HG02571 (cell line): ENCODE measurements at regions not wholly inside any gene's neighbourhood (a gene's known extent, or its start where the extent isn't known, plus 50 kb on each side); places are given as distances from the start of the nearest gene placed in this dataset.

Experiments
- ATAC-seq: cut with Tn5 transposase; IDR thresholded peaks from one replicate; pipeline ENCODE4 v1.9.1; 2021; ENCODE audit warnings: mild to moderate bottlenecking, moderate library complexity; ENCODE audit not compliant: unreplicated experiment

- no peak for ATAC-seq
These were observed 958.4 kb downstream of the TYW1 start for GRCh38 chr7:67955061-67955460.

GRCh38 chr7:67962863-67963262 lies 966.2 kb downstream of the TYW1 start:
- no peak for ATAC-seq

- ATAC-seq, result no peak
These were observed 979.9 kb downstream of the TYW1 start for GRCh38 chr7:67976490-67976889.

GRCh38 chr7:67983486-67983885 lies 986.9 kb downstream of the TYW1 start:
- ATAC-seq, result no peak

DNA sequence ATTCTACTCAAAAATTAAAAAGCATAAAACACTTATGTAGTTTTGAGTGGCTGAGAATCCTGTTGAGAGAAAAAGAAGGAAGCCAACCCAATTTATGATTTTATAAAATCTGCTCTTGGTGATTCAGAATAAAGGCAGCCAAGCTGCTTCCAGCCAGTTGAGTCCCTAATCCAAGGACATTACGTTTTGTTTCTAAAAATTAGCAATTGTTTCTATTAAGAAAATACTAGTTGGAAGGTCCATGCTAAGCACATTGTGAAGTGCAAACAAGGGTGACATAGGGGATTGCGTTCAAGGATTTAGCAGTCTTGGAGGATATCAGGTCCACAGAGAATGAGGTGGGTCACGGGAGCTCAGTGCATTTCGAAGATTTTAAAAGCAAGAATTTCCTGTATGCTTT lies 987.7 kb downstream of the TYW1 start:
- no peak for ATAC-seq

GRCh38 chr7:67989142-67989541 lies 992.5 kb downstream of the TYW1 start:
- ATAC-seq, result no peak

DNA sequence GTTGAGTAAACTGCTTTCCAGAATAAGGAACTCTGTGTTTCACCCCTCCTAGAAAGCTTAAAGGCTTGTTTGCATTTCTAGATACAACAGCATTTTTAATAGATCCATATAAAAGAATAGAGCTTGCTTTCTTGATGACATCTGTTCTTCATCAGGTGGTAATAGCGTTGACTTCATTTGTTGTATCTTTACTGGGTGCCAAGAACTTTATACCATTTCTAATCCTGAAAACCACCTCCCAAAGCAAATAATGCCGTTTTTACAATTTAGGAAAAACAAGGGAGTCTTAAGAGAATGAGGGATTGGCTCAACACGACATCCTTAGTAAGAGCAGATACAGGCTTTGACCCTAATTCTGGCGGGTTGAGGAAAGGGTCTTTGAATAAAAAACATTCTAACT lies 993.4 kb downstream of the TYW1 start:
- no peak for ATAC-seq

- ATAC-seq, result no peak
These were observed 994.1 kb downstream of the TYW1 start for GRCh38 chr7:67990716-67991115.

- ATAC-seq, result no peak
These were observed 995.7 kb downstream of the TYW1 start for GRCh38 chr7:67992287-67992686.

DNA sequence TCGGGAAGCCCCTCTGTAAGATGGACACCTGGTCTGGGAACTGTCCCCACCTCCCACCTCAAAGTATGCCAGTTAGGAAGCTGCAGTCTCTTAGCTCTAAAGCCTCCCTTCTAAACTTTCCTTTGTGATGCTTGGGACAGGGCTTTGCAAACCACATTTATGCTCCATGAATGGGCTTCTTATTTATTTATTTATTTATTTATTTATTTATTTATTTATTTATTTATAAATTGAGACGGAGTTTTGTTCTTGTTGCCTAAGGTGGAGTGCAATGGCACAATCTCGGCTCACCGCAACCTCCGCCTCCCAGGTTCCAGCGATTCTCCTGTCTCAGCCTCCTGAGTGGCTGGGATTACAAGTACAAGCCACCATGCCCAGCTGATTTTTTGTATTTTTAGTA lies 1009.4 kb downstream of the TYW1 start:
- ATAC-seq, result no peak

DNA sequence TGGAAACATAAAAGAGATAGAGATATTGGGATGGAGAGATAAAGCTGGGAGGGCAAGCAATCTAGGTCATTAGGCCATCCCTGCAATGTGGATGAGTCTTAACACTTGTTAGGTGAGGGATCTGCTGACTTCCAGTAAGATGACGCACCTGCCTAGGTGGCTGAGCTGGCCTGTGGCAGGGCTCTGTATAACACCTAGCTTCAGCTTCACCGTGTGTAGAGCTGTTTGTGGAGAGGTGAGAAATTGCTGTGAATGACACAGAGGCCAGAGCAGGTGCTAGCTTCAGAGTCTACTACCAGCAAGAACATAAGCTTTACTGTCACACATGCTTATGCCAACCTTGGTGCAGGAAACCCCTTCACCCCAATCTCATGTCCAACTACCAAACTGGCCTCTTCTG lies 1010.0 kb downstream of the TYW1 start:
- ATAC-seq, result no peak

GRCh38 chr7:68009716-68010115 lies 1013.1 kb downstream of the TYW1 start:
- ATAC-seq, result no peak

- no peak for ATAC-seq
These were observed 1017.6 kb downstream of the TYW1 start for GRCh38 chr7:68014031-68014736.

DNA sequence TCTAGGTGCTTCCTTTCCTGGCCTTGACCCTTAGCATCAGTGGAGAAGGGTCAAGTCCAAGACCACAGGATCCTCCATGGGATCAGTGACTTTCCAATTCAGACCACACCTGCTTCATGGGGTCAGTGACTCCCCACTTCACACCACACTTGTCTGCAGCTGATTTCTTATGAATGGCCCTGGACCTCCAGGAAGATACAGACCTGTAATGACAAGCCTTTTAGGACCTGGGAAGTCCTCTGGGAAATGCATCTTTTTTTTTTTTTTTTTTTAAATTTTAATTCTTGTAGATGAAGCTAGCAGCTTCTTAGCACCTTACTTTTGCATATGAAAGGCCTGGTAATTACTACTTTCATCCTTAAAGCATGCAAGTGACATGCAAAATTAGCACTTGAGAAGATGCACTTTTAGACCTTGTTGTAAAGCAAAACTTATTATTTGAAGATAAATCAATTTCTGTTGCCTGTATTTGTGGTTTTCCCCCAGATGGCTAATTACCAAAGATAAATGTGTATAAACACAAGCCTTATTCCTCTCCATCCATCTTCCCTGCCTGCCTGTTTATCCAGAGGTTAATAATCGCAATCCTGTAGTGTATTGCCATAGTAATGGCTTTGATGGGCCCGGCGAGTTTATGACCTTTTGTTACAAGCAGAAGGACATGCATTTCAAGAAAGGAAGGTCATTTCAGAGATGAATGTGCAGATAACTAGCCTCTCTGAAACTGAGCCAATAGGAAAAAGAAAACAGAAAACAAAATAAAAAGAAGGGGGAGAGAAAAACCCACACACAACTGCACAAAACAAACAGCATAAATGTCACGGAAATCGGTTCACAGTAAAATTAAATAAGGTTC lies 1018.7 kb downstream of the TYW1 start:
- ATAC-seq, result no peak

GRCh38 chr7:68015978-68016532 lies 1019.4 kb downstream of the TYW1 start:
- ATAC-seq, result no peak

GRCh38 chr7:68020102-68020501 lies 1023.5 kb downstream of the TYW1 start:
- ATAC-seq, result no peak

- ATAC-seq, result no peak
These were observed 1028.7 kb downstream of the TYW1 start for GRCh38 chr7:68025369-68025768.

DNA sequence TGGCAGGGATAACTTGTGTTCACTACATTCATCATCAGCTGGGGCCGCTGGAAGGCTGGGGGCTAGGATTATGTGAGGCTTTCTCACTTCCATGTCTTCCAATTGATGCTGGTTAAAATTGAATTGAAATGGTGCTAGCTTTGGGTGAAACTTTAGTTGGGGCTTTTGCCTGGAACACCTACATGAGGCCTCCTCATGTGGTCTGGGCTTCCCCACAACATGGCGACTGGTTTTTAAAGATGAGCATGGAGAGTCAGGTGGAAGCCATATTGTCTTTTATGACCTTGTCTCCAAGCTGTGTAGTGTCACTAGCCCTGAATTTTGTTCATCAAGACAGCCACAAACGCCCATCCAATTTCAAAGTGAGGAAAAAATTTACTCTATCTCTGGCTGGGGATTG lies 1033.9 kb downstream of the TYW1 start:
- ATAC-seq, result no peak

DNA sequence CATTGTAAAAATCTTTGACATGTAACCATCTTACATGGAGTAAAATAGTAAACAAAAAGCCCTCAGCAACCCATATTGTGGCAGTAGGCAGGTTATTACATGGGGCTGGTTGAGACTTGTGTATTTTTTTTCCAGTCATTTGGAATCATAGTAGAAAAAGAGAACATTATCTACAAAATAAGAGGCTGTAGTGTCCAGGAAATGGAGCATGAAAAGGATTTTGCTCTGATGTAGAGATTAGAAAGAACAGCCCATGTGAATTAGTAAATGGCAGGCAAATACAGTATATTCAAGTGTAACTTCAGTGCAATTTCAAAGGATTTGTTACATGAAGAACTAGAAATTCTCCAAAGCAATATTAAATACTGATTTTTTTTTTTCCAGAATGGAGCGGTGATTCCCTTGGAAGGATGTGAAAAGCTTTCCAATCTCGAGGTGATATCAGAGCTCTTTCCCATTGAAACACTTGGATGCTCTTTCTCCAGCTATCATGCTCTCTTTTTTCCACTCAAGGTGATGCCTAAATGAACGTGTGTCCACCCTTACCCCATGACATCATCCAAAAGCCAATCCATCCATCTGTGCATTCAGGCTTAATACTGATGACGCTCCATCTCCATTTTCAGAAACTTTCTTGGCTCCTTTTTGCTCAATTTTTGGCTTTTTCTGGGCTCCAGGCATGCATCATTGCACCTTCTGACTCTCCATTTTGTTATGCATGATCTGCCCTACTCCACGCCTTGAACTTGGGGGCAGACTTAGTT lies 1034.7 kb downstream of the TYW1 start:
- ATAC-seq, result no peak

GRCh38 chr7:68038621-68039314 lies 1042.1 kb downstream of the TYW1 start:
- no peak for ATAC-seq

DNA sequence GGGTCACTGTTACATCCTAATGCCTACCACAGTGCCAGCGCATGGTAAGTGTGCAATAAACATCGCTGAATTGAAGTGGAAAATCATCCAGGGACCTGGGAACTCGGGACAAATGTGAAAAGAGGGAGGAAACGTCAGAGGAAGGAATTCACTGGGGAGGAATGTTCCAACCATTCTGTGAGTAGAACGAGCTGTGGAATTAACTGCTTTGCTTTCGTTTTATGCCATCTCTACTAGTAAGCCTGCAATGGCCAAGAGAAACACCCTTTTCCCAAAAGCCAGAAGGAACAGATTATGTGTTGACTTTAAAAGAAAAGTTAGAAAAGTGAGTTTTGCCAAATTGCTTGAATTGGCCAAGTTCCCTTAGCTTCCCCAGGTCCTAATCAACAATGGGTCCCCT lies 1044.9 kb downstream of the TYW1 start:
- ATAC-seq, result no peak
